H9 (cell line): ENCODE measurements at regions not wholly inside any gene's neighbourhood (a gene's known extent, or its start where the extent isn't known, plus 50 kb on each side); places are given as distances from the start of the nearest gene placed in this dataset.

ENCODE experiments used
- DNase-seq: peaks from one replicate; pipeline ENCODE4 v3.0.0-alpha.2; 2017
- H2AFZ ChIP-seq: one replicate; pipeline ENCODE4 v1.6.1; 2013; ENCODE audit warnings: mild to moderate bottlenecking, low read length, control low read depth, moderate library complexity
- H2AK5ac ChIP-seq: 2 replicates; pipeline ENCODE4 v1.6.1; 2013; ENCODE audit warnings: low read length, control low read depth, mixed read lengths; ENCODE audit not compliant: insufficient read length
- H2BK120ac ChIP-seq: one replicate; pipeline ENCODE4 v1.6.1; 2013; ENCODE audit warnings: low read depth, mild to moderate bottlenecking, low read length, control low read depth, inconsistent platforms; ENCODE audit not compliant: poor library complexity, severe bottlenecking
- H2BK12ac ChIP-seq: 2 replicates; pipeline ENCODE4 v1.6.1; 2013; ENCODE audit warnings: low read length, control low read depth, mixed read lengths, low read depth; ENCODE audit not compliant: insufficient read length
- H2BK15ac ChIP-seq: 2 replicates; pipeline ENCODE4 v1.6.1; 2013; ENCODE audit warnings: low read depth, low read length, control low read depth
- H2BK20ac ChIP-seq: one replicate; pipeline ENCODE4 v1.6.1; 2013; ENCODE audit warnings: low read depth, mild to moderate bottlenecking, low read length, control low read depth, inconsistent platforms; ENCODE audit not compliant: poor library complexity, severe bottlenecking
- H2BK5ac ChIP-seq: 2 replicates; pipeline ENCODE4 v1.6.1; 2013; ENCODE audit warnings: low read length, control low read depth, mixed read lengths; ENCODE audit not compliant: insufficient read length
- H3K14ac ChIP-seq: 2 replicates; pipeline ENCODE4 v1.6.1; 2013; ENCODE audit warnings: low read length, control low read depth; ENCODE audit not compliant: insufficient read depth
- H3K18ac ChIP-seq: 2 replicates; pipeline ENCODE4 v1.6.1; 2013; ENCODE audit warnings: low read depth, mild to moderate bottlenecking, mixed read lengths, low read length, control low read depth; ENCODE audit not compliant: insufficient read length
- H3K23ac ChIP-seq: 2 replicates; pipeline ENCODE4 v1.6.1; 2013; ENCODE audit warnings: low read length, control low read depth, mixed read lengths, low read depth; ENCODE audit not compliant: insufficient read length
- H3K23me2 ChIP-seq: 2 replicates; pipeline ENCODE4 v1.6.1; 2013; ENCODE audit warnings: low read depth, mild to moderate bottlenecking, mixed read lengths, low read length, control low read depth; ENCODE audit not compliant: insufficient read length, poor library complexity, severe bottlenecking
- H3K27ac ChIP-seq: 2 replicates; pipeline ENCODE4 v1.5.1; 2013; ENCODE audit warnings: low read length, control low read depth, mixed read lengths, low read depth; ENCODE audit not compliant: insufficient read length
- H3K27me3 ChIP-seq: 2 replicates; pipeline ENCODE4 v1.6.1; 2013; ENCODE audit warnings: low read length, control low read depth, inconsistent platforms; ENCODE audit not compliant: insufficient read depth
- H3K4ac ChIP-seq: 2 replicates; pipeline ENCODE4 v1.6.1; 2013; ENCODE audit warnings: low read depth, mild to moderate bottlenecking, control low read depth, inconsistent platforms, low read length, moderate library complexity
- H3K4me1 ChIP-seq: 2 replicates; pipeline ENCODE4 v1.6.1; 2013; ENCODE audit warnings: low read length, control low read depth, inconsistent platforms; ENCODE audit not compliant: insufficient read depth
- H3K4me2 ChIP-seq: 2 replicates; pipeline ENCODE4 v1.6.1; 2013; ENCODE audit warnings: low read length, control low read depth, mixed read lengths; ENCODE audit not compliant: insufficient read length, insufficient read depth
- H3K56ac ChIP-seq: 2 replicates; pipeline ENCODE4 v1.6.1; 2013; ENCODE audit warnings: low read depth, mild to moderate bottlenecking, mixed read lengths, low read length, control low read depth; ENCODE audit not compliant: insufficient read length
- H3K79me1 ChIP-seq: 2 replicates; pipeline ENCODE4 v1.6.1; 2013; ENCODE audit warnings: low read depth, mild to moderate bottlenecking, moderate library complexity, low read length, control low read depth, inconsistent platforms; ENCODE audit not compliant: insufficient read depth, poor library complexity, severe bottlenecking
- H3K79me2 ChIP-seq: 2 replicates; pipeline ENCODE4 v1.6.1; 2013; ENCODE audit warnings: low read length, control low read depth, inconsistent platforms; ENCODE audit not compliant: insufficient read depth
- H3K9ac ChIP-seq: 2 replicates; pipeline ENCODE4 v1.6.1; 2013; ENCODE audit warnings: low read length, control low read depth, mixed read lengths; ENCODE audit not compliant: insufficient read length; ENCODE audit errors: extremely low read depth
- H3K9me3 ChIP-seq: one replicate; pipeline ENCODE4 v1.6.1; 2013; ENCODE audit warnings: low read depth, low read length, inconsistent platforms; ENCODE audit not compliant: control insufficient read depth
- H3T11ph ChIP-seq: one replicate; pipeline ENCODE4 v1.6.1; 2013; ENCODE audit warnings: mild to moderate bottlenecking, low read length, control low read depth, inconsistent platforms
- H4K20me1 ChIP-seq: one replicate; pipeline ENCODE4 v1.6.1; 2013; ENCODE audit not compliant: control insufficient read depth, insufficient read length, insufficient read depth
- H4K5ac ChIP-seq: 2 replicates; pipeline ENCODE4 v1.6.1; 2013; ENCODE audit warnings: low read depth, mild to moderate bottlenecking, mixed read lengths, low read length, control low read depth; ENCODE audit not compliant: insufficient read length
- H4K8ac ChIP-seq: replicated peaks from 2 replicates; pipeline ENCODE4 v1.6.1; 2013; ENCODE audit warnings: low read length, control low read depth, mixed read lengths, low read depth; ENCODE audit not compliant: insufficient read length
- H4K91ac ChIP-seq: 2 replicates; pipeline ENCODE4 v1.6.1; 2013; ENCODE audit warnings: low read depth, mild to moderate bottlenecking, moderate library complexity, mixed read lengths, low read length, control low read depth; ENCODE audit not compliant: insufficient read length
- H3K27ac Mint-ChIP-seq, 3 experiments: 2 replicates in 2 of 3; 3 replicates in 1 of 3; pipeline ENCODE4 v1.8.0; 2020 to 2021; ENCODE audit warnings: mixed read lengths in 3 of 3, mild to moderate bottlenecking in 1 of 3, moderate library complexity in 1 of 3
- H3K27me3 Mint-ChIP-seq: 2 replicates; pipeline ENCODE4 v1.8.0; 2021; ENCODE audit warnings: low read depth, mild to moderate bottlenecking, moderate library complexity, mixed read lengths
- H3K36me3 Mint-ChIP-seq, 3 experiments: 2 replicates in 2 of 3; 3 replicates in 1 of 3; pipeline ENCODE4 v1.8.0; 2020 to 2021; ENCODE audit warnings: low read depth in 3 of 3, mixed read lengths in 3 of 3; ENCODE audit not compliant: insufficient read depth in 1 of 3
- H3K4me1 Mint-ChIP-seq, 2 experiments: 2 replicates each; pipeline ENCODE4 v1.8.0; 2020; ENCODE audit warnings: mixed read lengths in 2 of 2
- H3K4me3 Mint-ChIP-seq, 2 experiments: 2 replicates in 1 of 2; 3 replicates in 1 of 2; pipeline ENCODE4 v1.8.0; 2020 to 2021; ENCODE audit warnings: mild to moderate bottlenecking in 2 of 2, mixed read lengths in 2 of 2, moderate library complexity in 1 of 2
- H3K9me3 Mint-ChIP-seq, 2 experiments: 2 replicates in 1 of 2; 3 replicates in 1 of 2; pipeline ENCODE4 v1.8.0; 2020; ENCODE audit warnings: mild to moderate bottlenecking in 2 of 2, mixed read lengths in 2 of 2, moderate library complexity in 1 of 2
- WGBS: extraction: QIAGEN DNeasy Blood & Tissue Kit; methylation state at CpG from one replicate; pipeline ENCODE4 v1.1.7; 2013; ENCODE audit warnings: missing lambda C conversion rate, low lambda C conversion rate, mixed read lengths; ENCODE audit not compliant: insufficient read length; ENCODE audit errors: extremely low coverage; 5-methylcytosine and 5-hydroxymethylcytosine counted together
- TF ChIP-seq, protein P1 (sequence below): fragments of 200-600 bp; sonication (generic); conservative IDR thresholded peaks from 3 replicates; pipeline ENCODE4 v1.8.0; 2021; ENCODE audit warnings: antibody characterized with exemption, mild to moderate bottlenecking

DNA sequence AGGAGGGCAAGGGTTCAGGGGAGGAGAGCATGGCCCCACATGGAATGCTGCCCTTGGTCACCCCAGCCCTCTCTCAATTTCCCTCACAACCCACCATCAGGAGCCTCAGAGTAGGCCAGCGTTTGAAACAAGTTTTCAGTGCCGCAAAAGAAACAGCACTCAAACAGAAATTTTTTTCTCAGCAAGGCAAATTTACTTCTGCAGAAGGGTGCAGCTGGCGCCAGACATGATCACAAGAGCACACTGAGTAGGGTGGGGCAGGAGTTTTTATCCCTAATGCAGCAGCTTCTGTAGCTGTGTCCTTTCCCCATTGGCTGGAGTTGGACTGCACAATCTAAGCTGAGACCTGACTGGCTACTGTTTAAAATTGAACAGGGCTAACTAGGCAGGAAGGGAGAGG, 287.8 kb upstream of the CDYL start:
- H3K18ac ChIP-seq, result no peak overlapping the region
- H3K79me2 ChIP-seq, result no peaks in the 10 kb centered on the region
- no peak overlapping the region for H4K91ac ChIP-seq
- no peak overlapping the region for H4K5ac ChIP-seq
- Mint-ChIP-seq H3K36me3 (peaks cover 27 to 47% (median 27%) of the 10 kb centered on the region in 3 experiments), H3K4me3 (no peak overlapping the region), H3K27ac (no peak overlapping the region), H3K27me3 (peaks cover 6% of the 10 kb centered on the region), H3K9me3 (peaks cover 24 to 35% of the 10 kb centered on the region in 2 experiments), H3K4me1 (peaks cover 21 to 25% of the 10 kb centered on the region in 2 experiments)
- WGBS, result no CpG with 5 or more reads among the region's 3 CpGs
- H3K9me3 ChIP-seq, result no peaks in the 10 kb centered on the region
- H3K4me1 ChIP-seq, result peaks cover 7% of the 10 kb centered on the region
- H3K27ac ChIP-seq, result no peak overlapping the region
- DNase-seq, result no peak
- H3T11ph ChIP-seq, result no peak overlapping the region
- no peaks in the 10 kb centered on the region for H3K27me3 ChIP-seq
- no peak overlapping the region for H3K9ac ChIP-seq
- H2AK5ac ChIP-seq, result no peak overlapping the region
- no peak overlapping the region for H2BK5ac ChIP-seq
- H3K79me1 ChIP-seq, result no peaks in the 10 kb centered on the region
- TF ChIP-seq, protein P1, sequence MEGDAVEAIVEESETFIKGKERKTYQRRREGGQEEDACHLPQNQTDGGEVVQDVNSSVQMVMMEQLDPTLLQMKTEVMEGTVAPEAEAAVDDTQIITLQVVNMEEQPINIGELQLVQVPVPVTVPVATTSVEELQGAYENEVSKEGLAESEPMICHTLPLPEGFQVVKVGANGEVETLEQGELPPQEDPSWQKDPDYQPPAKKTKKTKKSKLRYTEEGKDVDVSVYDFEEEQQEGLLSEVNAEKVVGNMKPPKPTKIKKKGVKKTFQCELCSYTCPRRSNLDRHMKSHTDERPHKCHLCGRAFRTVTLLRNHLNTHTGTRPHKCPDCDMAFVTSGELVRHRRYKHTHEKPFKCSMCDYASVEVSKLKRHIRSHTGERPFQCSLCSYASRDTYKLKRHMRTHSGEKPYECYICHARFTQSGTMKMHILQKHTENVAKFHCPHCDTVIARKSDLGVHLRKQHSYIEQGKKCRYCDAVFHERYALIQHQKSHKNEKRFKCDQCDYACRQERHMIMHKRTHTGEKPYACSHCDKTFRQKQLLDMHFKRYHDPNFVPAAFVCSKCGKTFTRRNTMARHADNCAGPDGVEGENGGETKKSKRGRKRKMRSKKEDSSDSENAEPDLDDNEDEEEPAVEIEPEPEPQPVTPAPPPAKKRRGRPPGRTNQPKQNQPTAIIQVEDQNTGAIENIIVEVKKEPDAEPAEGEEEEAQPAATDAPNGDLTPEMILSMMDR, result no peak
- H4K8ac ChIP-seq, result no peak overlapping the region
- H3K14ac ChIP-seq, result no peak overlapping the region
- H2BK20ac ChIP-seq, result no peak overlapping the region
- H2AFZ ChIP-seq, result no peak overlapping the region
- H3K4ac ChIP-seq, result no peak overlapping the region
- no peak overlapping the region for H2BK15ac ChIP-seq
- no peaks in the 10 kb centered on the region for H4K20me1 ChIP-seq
- H3K4me2 ChIP-seq, result no peak overlapping the region
- no peak overlapping the region for H3K56ac ChIP-seq
- H3K23me2 ChIP-seq, result no peaks in the 10 kb centered on the region
- no peak overlapping the region for H2BK12ac ChIP-seq
- no peak overlapping the region for H3K23ac ChIP-seq
- no peak overlapping the region for H2BK120ac ChIP-seq
